NCI-H2171 treated with DMSO at 0.1 percent for 48 hours (cell line): ENCODE measurements at regions not wholly inside any gene's neighbourhood (a gene's known extent, or its start where the extent isn't known, plus 50 kb on each side); places are given as distances from the start of the nearest gene placed in this dataset.

ENCODE experiments used
- DNase-seq: peaks from one replicate; lab custom pipeline; 2025; lab: John Stamatoyannopoulos, UW

DNA sequence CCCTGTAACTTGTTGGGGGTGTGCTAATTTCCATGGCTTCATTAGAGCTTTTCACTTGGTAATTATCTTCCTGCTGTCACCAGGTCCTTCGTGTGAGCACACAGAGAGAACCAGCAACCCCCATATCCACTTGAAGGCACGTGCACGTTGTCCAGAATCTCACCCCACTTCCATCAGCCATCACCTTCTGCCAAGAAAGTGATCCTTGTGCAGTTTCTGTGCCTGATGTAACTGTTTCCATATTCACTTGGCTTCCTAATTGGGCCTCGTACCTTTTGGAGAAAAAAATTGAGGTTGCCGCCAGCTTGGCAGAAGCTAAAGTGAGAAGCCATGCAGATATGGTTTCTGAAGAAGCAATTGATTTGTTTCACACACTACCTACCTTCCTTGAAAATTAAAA lies 153.7 kb upstream of the TSHZ2 start:
- DNase-seq, result no peak

DNA sequence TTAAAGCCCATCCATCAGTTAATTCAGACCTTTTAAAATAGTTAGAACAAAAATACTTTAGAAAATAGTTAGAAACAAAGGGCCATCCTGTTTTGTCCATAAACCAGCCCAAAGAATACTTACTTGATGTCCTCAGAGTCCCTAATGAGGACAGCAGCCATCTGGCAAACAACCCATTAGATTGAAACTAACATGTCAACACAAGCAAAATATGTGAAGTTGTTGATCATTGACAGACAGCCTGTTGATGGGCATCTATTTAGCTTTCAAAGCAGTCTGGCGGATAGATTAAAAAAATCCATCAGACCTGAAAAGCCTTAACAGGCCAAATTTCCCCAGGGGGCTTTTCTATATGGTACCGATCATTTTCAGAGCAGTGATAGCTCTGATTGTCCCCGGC lies 154.2 kb upstream of the TSHZ2 start:
- DNase-seq, result no peak

DNA sequence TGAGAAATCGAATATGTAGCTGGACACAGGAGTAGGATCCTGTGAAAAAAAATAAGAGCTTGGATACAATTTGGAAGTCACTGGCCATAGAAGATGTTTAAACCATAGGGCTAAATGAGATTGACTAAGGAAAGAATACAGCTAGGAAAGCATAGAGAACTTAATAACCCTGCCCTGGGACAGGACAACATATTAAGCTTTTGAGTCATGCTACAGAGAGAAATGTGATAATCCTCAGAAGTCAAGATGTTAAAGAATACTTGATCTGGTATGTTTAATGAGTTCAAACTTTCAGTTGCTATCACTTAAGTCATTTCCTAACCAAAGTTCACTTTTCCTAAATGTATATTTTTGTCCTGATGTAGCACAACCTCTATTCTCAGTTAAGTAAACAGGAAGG lies 154.6 kb upstream of the TSHZ2 start:
- DNase-seq, result no peak

DNA sequence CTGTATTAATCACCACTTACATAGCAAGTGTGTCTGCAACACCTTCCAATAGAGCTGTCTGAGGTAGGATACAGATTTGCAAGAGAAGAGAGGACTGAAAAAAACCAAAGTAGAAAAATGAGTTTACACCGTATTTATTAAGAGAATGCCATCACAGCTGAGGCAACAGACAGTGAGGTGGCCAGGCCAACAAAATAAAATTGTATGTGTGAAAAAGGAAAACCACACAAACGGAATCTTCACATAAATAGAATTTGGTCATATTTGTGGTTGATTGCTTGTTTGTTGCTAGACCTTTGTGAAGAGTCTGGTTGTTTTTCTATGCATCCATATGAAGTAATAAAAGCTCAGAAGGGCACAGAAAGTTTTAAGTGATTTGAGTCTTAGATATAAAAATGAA lies 157.8 kb upstream of the TSHZ2 start:
- DNase-seq, result no peak

DNA sequence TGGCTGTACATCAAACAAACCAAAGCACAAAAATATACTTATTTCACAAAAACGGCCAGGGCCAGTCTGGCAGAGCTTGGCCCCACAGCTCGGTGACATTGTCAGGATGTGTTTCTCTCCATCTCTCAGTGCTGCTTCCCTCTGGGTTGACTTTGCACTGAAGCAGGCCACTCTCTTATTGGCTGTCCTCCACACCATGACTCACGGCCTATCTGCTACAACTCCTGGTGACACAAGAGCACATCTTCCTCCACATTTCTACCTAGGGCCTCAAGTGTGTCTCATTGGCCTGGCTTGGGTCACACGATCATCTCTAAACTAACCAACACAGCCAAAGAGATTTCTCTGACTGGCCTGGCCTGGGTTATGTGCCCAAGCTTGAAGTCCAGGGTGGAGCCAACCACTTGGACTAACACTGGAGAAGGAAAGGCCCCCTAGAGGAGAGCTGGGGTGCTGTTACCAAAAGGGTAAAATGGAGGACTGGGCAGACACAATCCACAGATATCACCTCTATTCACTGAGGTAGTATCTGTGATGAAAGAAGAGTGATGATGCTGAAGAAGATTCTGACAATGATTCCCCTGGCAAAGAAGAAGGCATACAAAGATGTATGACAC lies 159.8 kb upstream of the TSHZ2 start:
- no peak for DNase-seq

DNA sequence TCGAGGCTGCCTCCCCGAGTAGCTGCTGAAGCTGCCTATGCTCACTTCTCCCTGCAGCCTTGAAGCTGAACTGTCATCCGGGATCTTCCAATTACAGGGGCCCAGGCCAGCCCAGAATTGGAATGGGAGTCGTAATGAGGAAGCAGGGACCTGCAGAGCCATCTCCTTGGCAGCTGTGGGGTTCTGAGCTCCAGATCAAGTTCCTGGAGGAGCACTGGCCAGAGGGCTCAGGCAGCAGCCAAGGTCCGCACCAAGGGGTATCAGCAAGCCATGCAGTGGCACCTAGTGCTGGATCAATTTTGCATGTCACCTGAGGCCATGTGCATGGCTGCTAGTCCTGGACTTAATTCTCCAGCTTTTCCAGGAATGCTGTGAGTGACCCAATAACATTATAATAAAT lies 163.2 kb upstream of the TSHZ2 start:
- DNase-seq, result no peak

DNA sequence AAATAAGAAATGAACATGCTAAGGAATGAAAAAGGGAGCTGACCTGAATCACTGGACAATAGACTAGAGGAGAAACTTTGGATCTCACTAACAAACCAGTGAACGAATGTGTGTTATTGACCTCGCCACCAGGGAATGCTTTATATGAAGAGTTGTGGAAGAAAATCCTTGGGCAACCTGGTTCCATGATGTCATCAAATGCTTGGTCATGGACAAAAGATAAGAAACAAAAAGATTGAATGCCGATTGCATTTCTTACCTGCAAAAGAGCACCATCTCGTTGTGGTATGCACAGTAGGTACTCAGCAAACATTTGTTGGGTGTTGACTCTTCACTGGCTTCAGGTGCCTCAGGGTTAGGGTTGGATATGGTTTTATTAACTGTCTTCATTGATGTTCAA lies 165.2 kb upstream of the TSHZ2 start:
- no peak for DNase-seq

DNA sequence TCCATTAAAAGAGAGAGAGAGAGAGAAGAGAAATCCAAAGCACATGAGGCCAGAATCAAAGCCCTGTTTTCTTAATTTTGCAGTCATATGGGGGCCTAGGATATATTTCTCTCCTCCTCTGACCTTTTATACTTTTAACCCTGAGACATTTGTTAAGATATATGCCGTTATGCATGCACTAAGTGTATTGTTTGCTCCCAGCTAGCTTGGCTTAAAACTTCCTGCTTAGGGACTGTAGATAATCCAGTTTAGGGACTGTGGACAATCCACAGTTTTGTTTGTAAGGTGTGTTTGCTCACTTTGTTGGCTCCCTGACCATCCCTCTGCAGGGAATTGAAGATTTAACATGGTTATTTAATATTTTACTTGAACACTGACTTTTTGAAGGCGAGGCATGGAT lies 166.3 kb upstream of the TSHZ2 start:
- no peak for DNase-seq

DNA sequence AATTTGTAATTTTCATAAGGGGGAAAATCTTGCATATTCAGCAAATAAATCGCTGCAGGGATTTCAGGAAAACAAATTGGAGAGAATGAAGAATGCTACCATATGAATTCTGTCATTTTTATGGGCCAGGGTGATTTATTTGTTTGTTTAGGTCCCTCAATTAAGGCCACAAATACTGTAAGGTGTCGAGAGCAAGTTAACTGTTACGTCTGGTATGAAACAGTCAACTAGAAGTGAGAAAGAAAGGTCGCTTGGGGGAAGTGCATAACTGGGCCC lies 166.9 kb upstream of the TSHZ2 start:
- DNase-seq, result no peak

DNA sequence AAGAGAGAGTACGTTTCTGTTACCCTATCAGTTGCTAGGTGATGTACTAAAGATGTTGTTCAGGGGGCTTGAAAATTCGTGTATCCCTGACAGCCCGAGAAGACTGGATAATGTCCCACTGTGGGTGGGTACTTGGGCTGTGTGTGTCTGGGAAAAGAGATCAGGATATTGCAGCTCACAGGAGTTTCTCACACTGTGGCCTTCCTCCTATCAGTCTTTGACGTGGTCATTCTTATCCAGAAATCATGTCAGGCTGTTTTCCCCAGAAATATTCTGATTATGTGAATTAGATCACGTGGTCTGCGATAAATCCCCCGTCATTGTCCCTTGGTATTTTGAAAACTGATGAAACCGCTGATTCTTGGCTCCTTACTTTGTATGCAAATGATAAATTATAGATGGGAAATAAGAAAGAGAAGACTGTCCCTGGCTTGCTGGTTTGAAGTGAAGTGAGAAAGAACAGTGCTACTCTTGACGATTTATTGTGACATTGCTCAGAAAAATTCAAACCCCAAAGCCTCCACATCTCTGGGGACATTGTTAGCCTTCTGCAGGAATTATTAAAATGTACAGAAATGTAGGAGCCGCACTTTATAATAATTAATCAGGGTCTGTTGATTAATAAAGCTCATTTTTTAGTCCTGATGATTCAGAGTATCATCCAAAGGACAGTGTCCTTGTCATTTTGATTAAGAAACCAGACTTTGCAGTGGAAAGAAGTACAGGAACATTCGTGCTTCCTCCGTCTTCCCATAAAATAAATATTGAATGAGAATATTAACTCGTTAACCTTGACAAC lies 167.5 kb upstream of the TSHZ2 start:
- no peak for DNase-seq

DNA sequence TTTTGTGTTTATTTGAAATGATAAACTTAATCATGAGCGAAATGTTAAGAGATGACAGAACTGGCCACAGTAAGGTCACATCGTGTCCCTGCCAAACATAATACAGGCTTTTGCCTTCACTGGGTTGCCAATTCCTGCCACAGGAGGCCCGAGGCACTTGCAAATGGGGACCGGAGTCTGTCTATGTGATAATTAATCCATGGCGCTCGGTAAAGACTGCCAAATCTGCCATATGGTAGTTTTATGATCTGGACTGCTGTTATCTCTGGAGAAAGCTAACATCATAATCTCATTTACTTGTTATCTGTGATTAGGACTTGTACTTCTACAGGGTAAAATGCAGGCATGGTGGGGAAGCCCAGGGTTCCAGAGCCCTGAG lies 170.5 kb upstream of the TSHZ2 start:
- DNase-seq, result no peak

DNA sequence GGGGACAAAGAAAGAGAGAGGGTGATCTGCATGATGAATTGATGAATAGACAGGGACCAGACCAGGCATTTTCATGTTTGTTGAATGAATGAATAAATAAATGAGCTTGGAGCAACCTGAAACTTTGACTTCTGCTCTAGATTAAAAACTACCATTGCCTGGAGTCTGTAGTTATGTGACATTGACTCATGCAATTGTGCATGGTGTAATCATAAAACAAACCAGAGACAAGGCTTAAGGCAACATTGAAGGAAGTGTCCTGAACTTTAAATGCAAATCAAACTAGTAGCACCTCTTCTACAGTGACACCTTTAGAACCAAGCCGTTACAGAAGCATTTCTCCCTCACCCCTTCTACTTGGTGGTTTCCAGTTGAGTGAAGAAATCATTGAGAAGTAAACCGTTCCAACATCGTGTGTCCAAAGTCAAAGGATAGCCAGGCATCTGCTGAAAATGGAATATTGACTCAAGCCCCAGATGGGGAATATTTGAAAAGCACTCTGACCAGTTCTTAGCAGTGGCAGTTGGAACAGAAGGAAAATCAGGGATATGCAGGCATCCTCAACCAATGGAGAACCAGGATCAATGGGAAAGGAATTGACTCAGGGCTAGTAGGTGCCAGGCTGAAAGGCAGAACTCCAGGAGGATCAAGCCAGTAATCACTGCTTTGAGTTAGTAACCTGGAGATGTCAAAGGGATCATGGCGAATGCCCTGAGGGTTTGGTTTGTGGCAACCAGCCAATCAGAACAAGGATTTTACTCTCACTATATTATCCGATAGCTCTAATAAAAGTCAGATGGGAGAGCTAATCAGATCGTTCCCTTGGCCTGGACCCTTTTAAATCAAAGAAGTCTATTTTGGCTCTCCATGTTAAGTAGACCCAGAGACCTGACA lies 171.2 kb upstream of the TSHZ2 start:
- DNase-seq, result no peak

DNA sequence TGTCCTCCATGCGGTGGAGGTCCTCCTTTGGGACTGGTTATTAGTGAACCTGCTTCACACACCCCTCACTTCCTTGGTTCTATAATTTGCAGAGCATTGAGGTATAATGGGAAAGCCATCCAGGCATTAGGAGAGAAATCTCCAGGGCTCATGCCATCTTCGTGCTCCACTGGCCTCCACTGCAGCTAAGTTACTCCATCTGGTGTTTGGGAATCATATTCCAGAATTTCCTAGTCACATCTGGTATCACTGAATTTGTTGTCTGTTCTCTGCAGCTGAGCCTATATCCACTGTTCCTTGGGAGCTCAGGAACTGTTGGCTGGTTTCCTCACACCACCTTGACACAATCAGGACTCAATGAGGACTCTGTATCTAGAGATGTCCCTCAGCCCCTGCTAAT lies 173.0 kb upstream of the TSHZ2 start:
- DNase-seq, result peak; percentile 6

DNA sequence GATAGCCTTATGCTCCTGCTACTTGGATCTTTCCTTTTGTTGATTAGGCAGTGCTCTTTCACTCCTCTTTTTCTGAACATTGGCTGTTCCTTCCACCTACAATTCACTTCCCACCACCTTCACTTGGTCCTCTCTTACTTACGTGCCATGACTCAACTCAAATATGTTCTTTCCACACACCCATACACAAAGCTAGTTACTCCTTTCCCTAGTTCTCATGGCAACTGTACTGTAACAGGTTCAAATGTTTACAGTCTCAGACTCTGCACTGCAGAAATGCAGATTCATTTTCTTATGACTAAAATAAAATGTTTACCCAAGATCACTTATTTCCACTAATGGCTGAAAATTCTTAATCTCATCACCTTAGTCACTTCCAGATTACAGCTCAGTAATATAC lies 174.0 kb upstream of the TSHZ2 start:
- no peak for DNase-seq

DNA sequence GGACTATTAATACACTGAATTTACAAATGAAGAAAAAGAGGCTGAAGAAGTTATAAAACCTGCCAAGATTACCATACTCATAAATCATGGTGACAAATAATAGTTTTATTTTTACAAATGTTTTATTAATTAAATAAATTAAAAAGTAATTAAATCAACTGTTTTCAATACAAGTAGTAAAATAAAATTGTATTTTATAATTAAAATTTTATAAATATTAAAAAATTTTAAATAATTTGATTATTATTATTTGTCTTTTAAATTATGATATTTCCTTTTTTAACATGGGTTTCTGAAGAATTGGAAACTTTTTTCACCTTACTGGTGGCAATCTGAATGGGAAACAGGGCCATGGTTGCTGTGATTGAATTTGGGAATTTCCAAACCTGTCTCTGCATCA lies 177.3 kb upstream of the TSHZ2 start:
- DNase-seq, result no peak

DNA sequence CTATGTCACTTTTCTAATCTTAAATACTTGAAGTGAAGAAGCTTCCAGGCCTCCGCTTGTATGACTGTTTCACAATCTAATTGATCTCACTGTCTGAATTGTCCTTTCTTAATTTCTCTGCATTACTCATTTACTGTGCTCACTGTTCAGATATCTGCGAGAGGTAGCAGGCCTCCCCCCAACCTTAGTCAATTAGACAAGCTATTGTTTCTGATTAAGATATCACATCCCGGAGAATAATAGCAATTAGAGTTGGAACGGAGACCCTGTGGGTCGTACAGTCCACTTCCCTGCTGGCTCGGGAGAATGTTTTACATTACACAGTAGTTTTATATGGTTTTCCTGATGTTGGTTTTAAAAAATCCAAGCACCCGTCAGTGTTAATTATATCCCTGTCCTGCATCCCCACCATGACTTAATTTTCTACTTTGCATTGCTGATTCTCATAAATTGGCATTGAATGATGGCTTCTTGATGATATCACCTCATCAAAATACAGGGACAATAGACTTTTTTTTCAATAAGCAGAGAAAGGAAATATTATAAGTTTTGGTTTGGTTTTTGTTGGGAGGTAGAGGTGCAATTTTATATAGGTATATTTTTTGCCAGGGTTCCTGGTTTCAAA lies 178.7 kb upstream of the TSHZ2 start:
- DNase-seq, result no peak

DNA sequence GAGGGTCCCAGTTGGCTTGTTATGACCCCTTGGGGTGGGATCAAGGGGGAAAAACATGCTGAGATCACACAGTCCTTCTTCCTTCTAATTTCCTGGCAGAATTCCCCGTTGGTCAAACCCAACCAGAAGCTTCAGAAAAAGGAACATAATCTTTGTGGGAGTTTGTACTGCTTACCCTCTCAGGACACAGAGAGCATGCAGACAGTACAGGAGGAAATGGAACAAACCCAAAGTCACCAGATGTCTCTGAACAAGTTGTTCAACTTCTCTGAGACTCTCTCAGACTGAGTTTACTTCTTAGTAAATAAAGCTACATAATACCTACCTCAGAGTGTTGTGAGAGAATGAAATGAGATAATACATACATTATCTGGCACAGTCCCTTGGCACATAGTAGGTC lies 181.1 kb upstream of the TSHZ2 start:
- no peak for DNase-seq

DNA sequence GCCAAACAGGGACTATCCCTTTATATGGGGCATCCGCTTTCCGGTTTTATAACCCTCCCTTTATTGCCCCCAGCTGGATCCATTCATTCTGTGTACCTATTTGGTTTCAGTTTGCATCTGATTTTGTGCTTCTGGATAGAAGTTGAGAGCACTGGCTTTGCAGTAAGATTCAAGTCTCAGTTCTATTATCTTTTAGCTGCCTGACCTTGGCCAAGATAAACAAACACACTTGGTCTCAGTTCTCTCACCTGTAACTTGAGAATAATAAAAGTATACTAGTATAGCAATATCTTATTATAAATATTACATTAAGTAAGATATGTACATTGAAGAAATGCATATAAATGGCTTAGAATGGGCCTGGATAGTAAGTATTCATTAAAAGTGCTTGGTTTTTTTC lies 182.4 kb upstream of the TSHZ2 start:
- DNase-seq, result no peak

DNA sequence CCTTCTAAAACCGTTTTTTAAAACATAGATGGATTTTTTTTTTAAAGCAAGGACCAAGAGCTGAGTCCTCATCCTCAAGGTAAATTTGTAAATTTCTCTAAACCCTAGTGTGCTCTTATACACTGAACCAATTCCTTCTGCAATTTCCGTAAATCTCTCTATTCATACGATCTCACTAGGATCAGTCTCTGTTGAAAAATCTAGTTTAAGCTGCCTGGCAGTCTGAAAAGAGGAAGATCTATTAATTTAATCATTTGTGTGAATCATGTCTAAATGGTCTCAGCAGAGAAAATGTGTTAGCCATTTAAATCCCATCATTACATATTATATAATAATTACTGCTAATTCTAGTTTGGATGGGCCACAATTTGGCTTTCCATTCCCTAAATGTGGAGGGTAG lies 184.2 kb upstream of the TSHZ2 start:
- no peak for DNase-seq

DNA sequence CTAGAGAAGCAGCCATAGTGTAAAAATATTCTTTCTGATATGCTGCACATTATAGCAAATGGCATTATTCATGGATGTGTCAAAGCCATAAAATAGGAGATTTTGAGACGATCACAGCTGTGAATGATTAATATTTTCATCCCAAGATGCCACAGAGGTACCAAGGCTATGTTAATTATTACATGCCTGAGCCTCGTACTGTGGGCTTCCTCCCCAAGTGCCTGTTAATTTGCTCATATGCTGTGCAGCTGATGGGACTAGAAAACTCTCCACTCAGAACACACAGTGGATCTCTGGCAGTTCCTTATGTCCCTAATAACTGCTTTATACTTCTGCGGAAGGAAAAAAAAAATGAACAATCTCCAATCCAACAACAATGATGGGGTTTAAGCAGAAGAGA lies 184.9 kb upstream of the TSHZ2 start:
- no peak for DNase-seq

DNA sequence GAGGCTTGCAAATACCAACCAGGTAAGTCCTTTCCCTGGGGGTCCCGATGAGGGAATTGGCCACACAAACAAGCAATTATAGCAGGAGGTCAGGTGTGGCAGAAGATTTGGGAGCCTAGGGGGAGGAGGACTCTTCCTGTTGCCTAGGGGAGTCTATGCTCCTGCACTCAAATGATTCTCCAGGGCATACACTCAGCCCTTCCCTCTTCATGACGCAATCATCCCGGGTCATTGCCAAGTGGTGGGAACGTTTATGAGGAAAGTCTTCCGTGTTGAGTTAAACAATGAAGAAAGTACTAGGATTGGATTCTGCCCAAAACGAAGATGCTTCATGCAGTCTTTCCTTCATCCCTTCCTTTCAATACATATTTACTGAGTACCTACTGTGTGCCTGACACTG lies 186.5 kb upstream of the TSHZ2 start:
- no peak for DNase-seq

DNA sequence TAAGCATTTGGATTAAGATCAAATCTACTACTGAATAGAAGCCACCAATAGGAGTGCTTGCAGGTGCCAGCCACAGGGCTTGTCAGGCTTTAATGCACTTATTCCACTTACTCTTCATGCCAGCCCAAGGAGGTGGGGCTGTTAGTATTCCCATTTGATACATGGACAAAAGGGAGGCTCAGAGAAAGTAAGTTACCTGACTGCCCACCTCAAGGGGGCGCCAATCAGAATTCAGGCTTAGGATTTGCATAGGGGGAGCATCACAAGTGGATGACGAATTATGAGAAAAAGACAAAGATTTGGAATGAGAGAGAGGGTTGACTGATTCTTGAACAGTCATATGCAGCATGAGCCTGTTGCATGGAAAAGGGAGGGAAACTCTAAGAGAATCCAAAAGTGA lies 188.4 kb upstream of the TSHZ2 start:
- no peak for DNase-seq

DNA sequence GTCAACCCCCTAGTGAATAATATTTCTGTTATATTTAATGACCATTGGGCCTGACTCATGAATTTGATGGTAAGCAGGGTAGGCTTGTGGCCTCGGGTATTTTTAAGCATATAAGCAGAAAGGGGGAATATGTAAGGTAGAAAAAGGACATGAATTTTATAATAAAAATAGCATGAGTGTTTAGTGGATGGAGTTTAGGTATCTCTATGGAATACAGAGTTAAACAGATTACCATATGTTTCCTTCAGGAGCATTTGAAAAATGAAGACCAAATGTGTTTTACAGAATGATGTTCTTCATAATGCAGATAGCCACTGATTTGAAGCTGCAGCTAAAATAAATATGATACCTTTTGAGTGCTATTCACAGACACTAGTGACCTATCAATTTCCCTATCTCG lies 191.7 kb upstream of the TSHZ2 start:
- no peak for DNase-seq
